BE2C (cell line): ENCODE measurements at regions not wholly inside any gene's neighbourhood (a gene's known extent, or its start where the extent isn't known, plus 50 kb on each side); places are given as distances from the start of the nearest gene placed in this dataset.
"Not testable (repeated sequence)": the region's sequence is repeated elsewhere in the genome, so short reads cannot be mapped to it uniquely, and the experiment has no call there.

Experiments used
- DNase-seq: peaks from one replicate; pipeline ENCODE4 v3.0.0-alpha.2; 2020
- H3K27me3 ChIP-seq: fragments of 250-450 bp; sonication (Bioruptor Pico); 2 replicates; pipeline ENCODE4 v1.5.1; 2020; ENCODE audit warnings: mild to moderate bottlenecking
- H3K36me3 ChIP-seq: fragments of 250-450 bp; sonication (Bioruptor Pico); 2 replicates; pipeline ENCODE4 v1.5.1; 2020; ENCODE audit warnings: mild to moderate bottlenecking
- H3K4me1 ChIP-seq: fragments of 250-450 bp; sonication (Bioruptor Pico); 2 replicates; pipeline ENCODE4 v1.5.1; 2020
- H3K4me3 ChIP-seq: 2 replicates; pipeline ENCODE4 v1.5.1; 2011; ENCODE audit warnings: low read depth, low read length
- H3K9me3 ChIP-seq: fragments of 250-450 bp; sonication (Bioruptor Pico); 2 replicates; pipeline ENCODE4 v1.5.1; 2020
- TF ChIP-seq, protein P1 (sequence below): IDR thresholded peaks from 2 replicates; pipeline ENCODE4 v1.5.1; 2012; ENCODE audit warnings: mild to moderate bottlenecking, low read depth, low read length

DNA sequence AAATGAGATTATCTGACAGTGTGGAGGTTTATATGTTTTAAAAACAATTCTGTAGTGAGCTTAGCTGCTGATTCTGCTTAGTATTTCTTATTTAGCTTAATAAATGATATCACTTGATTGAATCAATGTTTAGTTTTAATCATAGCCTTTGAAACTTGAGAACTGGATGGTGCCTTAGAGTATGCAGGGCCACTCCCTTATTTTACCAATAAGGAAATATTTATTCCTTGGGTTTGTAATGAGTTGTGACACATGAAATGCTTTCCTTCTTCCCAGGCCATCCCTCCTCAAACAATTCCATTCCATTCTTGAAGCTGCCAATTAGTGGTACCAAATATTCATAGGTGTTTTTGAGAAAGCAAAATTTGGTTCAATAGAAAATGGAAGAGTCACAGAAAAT is 183.8 kb upstream of the DCC start:
- DNase-seq = no peak
- no peaks in the 10 kb centered on the region for H3K9me3 ChIP-seq
- H3K27me3 ChIP-seq = no peaks in the 10 kb centered on the region
- no peak overlapping the region for H3K4me3 ChIP-seq
- no peaks in the 10 kb centered on the region for H3K36me3 ChIP-seq
- H3K4me1 ChIP-seq = no peaks in the 10 kb centered on the region
- TF ChIP-seq, protein P1, sequence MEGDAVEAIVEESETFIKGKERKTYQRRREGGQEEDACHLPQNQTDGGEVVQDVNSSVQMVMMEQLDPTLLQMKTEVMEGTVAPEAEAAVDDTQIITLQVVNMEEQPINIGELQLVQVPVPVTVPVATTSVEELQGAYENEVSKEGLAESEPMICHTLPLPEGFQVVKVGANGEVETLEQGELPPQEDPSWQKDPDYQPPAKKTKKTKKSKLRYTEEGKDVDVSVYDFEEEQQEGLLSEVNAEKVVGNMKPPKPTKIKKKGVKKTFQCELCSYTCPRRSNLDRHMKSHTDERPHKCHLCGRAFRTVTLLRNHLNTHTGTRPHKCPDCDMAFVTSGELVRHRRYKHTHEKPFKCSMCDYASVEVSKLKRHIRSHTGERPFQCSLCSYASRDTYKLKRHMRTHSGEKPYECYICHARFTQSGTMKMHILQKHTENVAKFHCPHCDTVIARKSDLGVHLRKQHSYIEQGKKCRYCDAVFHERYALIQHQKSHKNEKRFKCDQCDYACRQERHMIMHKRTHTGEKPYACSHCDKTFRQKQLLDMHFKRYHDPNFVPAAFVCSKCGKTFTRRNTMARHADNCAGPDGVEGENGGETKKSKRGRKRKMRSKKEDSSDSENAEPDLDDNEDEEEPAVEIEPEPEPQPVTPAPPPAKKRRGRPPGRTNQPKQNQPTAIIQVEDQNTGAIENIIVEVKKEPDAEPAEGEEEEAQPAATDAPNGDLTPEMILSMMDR = no peak

DNA sequence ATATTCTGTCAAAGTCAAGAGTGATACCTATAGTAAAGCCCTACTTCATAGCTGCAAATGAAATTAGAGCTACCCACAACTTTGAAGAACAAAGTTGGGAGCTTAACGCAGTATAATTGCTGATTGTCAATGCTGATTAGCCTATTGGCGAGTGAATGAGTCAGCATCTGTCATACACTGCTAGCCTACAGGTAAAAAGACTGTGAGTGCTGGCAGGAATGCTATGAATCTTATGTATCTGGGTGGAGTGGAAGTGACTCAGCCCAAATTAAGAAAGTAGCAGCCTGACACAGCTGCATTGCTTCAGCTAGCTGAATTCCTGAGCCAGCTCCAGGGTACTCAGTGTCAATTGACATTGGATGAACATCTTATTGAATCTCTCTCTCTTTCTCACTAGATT is 179.4 kb upstream of the DCC start:
- H3K9me3 ChIP-seq = no peaks in the 10 kb centered on the region
- no peaks in the 10 kb centered on the region for H3K36me3 ChIP-seq
- no peaks in the 10 kb centered on the region for H3K27me3 ChIP-seq
- no peak for DNase-seq
- H3K4me1 ChIP-seq = no peaks in the 10 kb centered on the region
- no peak overlapping the region for H3K4me3 ChIP-seq
- TF ChIP-seq, protein P1 = no peak

DNA sequence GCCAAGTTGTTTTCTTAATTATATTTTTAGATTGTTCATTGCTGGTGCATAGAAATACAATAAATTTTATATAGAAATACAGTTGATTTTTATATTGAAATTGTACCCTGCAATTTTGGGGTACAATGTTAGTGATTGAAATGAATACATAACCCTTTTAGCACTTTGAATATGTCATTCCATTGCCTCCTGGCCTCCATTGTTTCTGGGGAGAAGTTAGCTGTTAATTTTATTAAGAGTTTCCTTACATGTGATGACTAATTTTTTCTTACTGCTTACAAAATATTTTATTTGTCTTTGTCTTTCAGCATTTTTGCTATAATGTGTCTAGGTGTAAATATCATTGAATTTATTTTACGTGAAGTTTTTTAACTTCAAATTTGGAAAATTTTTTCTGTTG is 176.5 kb upstream of the DCC start:
- Histone ChIP-seq H3K4me3 (no peak overlapping the region), H3K4me1 (no peaks in the 10 kb centered on the region), H3K9me3 (no peaks in the 10 kb centered on the region), H3K27me3 (no peaks in the 10 kb centered on the region), H3K36me3 (no peaks in the 10 kb centered on the region)
- TF ChIP-seq, protein P1 = no peak
- DNase-seq = no peak

DNA sequence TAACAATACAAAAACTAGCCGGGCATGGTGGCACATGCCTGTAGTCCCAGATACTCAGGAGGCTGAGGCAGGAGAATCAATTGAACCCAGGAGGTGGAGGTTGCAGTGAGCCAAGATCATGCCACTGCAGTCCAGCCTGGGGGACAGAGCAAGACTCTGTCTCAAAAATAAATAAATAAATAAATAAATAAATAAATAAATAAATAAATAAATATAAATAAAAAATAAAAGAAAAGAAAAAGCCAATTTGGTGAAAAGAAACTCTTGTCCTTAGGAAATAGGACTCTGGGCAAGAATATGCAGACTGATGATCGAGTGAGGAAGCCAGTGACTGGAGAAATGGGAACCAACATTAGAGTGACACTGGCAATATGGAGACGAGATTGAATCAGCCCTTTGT is 171.9 kb upstream of the DCC start:
- DNase-seq, H3K27me3 ChIP-seq, H3K9me3 ChIP-seq, H3K4me1 ChIP-seq, H3K4me3 ChIP-seq, H3K36me3 ChIP-seq: not testable (repeated sequence)

DNA sequence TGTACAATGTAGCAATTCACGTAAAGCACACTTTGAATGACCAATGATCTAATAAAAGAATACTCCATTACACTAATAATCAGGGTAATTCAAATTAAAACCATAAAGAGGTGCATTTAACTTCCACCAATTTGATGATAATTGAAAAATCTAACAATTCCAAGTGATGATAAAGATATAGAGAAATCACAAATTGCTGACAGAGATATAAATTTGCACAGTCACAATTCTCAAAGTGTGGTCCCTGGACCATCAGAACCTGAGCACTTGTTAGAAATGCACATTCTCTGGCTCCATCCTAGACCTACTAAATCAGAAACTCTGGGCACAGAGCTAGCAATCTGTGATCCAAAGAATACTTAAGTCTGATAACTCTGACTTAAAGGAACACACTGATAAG is 165.8 kb upstream of the DCC start:
- no peaks in the 10 kb centered on the region for H3K36me3 ChIP-seq
- H3K9me3 ChIP-seq = no peaks in the 10 kb centered on the region
- H3K4me1 ChIP-seq = no peaks in the 10 kb centered on the region
- H3K4me3 ChIP-seq = no peak overlapping the region
- no peak for DNase-seq
- no peaks in the 10 kb centered on the region for H3K27me3 ChIP-seq
- TF ChIP-seq, protein P1 = no peak

DNA sequence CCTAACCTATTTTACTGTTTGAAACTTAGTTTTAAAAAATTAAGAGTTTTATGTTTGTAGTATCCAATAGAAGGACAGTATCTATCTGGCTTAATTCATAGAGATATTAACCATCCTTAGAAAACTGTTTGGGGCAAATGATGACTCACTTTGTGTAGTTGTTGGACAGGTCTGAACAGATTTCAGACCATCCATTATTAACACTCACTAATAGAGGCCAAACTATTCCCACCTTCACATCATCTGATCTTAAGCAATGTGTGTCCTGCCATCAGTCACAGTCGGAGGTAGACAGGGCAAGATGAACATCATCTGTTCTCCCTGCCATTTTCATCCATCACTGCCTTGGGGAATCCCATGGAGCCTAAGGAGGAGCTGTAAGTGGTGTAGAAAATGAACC is 164.6 kb upstream of the DCC start:
- H3K27me3 ChIP-seq = no peaks in the 10 kb centered on the region
- no peaks in the 10 kb centered on the region for H3K36me3 ChIP-seq
- TF ChIP-seq, protein P1 = no peak
- H3K4me1 ChIP-seq = no peaks in the 10 kb centered on the region
- no peak for DNase-seq
- H3K9me3 ChIP-seq = no peaks in the 10 kb centered on the region
- no peak overlapping the region for H3K4me3 ChIP-seq

DNA sequence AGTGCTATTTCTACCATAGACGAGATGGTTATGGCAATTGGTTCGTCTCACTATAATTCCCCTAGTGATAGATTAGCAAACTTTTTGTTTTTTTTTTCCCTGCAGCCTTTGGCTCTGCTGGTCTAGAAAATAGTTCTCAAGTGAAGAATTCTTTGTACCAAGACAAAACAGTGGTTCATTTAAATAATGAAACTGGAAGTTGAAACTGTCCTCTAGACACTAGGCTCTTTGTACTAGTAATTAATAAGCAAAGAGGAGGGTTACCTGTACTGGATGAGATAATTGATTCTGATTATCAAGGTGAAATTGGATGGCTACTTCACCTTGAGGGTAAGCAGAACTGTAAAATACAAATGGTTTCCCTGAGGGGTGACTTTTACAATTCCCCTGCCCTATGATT is 156.9 kb upstream of the DCC start:
- DNase-seq = no peak
- H3K9me3 ChIP-seq = no peaks in the 10 kb centered on the region
- no peaks in the 10 kb centered on the region for H3K27me3 ChIP-seq
- H3K4me1 ChIP-seq = no peaks in the 10 kb centered on the region
- no peaks in the 10 kb centered on the region for H3K36me3 ChIP-seq
- no peak overlapping the region for H3K4me3 ChIP-seq
- TF ChIP-seq, protein P1 = no peak
